PC-3 (cell line): ENCODE measurements at regions not wholly inside any gene's neighbourhood (a gene's known extent, or its start where the extent isn't known, plus 50 kb on each side); places are given as distances from the start of the nearest gene placed in this dataset.

Experiments
- ATAC-seq: fragments of 200-7000 bp; cut with Tn5 transposase; 2 replicates; pipeline ENCODE4 v1.9.1; 2020; ENCODE audit warnings: mild to moderate bottlenecking, moderate library complexity
- BruUV-seq: library from RNA; stranded (reverse); fragments of 400-500 nt; replicated peaks from 2 replicates; lab custom pipeline; 2021; lab: Mats Ljungman, UMichigan
- CTCF ChIA-PET: fragments of 300-600 bp; sonication (Branson Sonifier 250); formaldehyde crosslinking; loops from one replicate; lab custom pipeline; 2022; ENCODE audit warnings: antibody characterized with exemption; lab: Charles Lee
- POLR2A ChIA-PET: fragments of 300-600 bp; sonication (Branson Sonifier 250); formaldehyde crosslinking; loops from one replicate; lab custom pipeline; 2022; ENCODE audit warnings: antibody characterized with exemption; ENCODE audit not compliant: unreplicated experiment; lab: Charles Lee
- DNase-seq: peaks from one replicate; pipeline ENCODE4 v3.0.0-alpha.2; 2015
- H2AFZ ChIP-seq: fragments of 300-600 bp; sonication (generic); 2 replicates; pipeline ENCODE4 v1.6.0; 2016; ENCODE audit warnings: antibody characterized with exemption, low read length
- H3F3A ChIP-seq: fragments of 300-600 bp; sonication (generic); one replicate; pipeline ENCODE4 v1.6.0; 2017; ENCODE audit warnings: antibody characterized with exemption, low read length, control low read depth, mild to moderate bottlenecking; ENCODE audit not compliant: unreplicated experiment
- H3K27ac ChIP-seq: fragments of 300-600 bp; sonication (generic); 2 replicates; pipeline ENCODE4 v1.5.1; 2016; ENCODE audit warnings: mild to moderate bottlenecking, low read length
- H3K27me3 ChIP-seq: fragments of 300-600 bp; sonication (generic); 2 replicates; pipeline ENCODE4 v1.6.1; 2016; ENCODE audit warnings: low read length, mixed read lengths
- H3K36me3 ChIP-seq: fragments of 300-600 bp; sonication (generic); 2 replicates; pipeline ENCODE4 v1.6.1; 2016; ENCODE audit warnings: low read depth, mixed run types, low read length, mixed read lengths
- H3K4me1 ChIP-seq: fragments of 300-600 bp; sonication (generic); 2 replicates; pipeline ENCODE4 v1.5.1; 2016; ENCODE audit warnings: low read length; ENCODE audit not compliant: insufficient read depth
- H3K4me2 ChIP-seq: fragments of 300-600 bp; sonication (generic); 2 replicates; pipeline ENCODE4 v1.6.0; 2016; ENCODE audit warnings: low read length
- H3K4me3 ChIP-seq: fragments of 300-600 bp; sonication (generic); 2 replicates; pipeline ENCODE4 v1.5.1; 2016; ENCODE audit warnings: mild to moderate bottlenecking, low read length, mixed read lengths
- H3K79me2 ChIP-seq: fragments of 300-600 bp; sonication (generic); 2 replicates; pipeline ENCODE4 v1.6.1; 2017; ENCODE audit warnings: low read length, mixed read lengths
- H3K9ac ChIP-seq: fragments of 300-600 bp; sonication (generic); 2 replicates; pipeline ENCODE4 v1.6.0; 2016; ENCODE audit warnings: mild to moderate bottlenecking, low read length
- H3K9me2 ChIP-seq: fragments of 300-600 bp; sonication (generic); replicated peaks from 2 replicates; pipeline ENCODE4 v1.6.1; 2016; ENCODE audit warnings: mixed run types, low read length, mixed read lengths
- H3K9me3 ChIP-seq: fragments of 300-600 bp; sonication (generic); 2 replicates; pipeline ENCODE4 v1.6.1; 2016; ENCODE audit warnings: low read length, mixed read lengths
- H4K20me1 ChIP-seq: fragments of 300-600 bp; sonication (generic); 2 replicates; pipeline ENCODE4 v1.6.1; 2016; ENCODE audit warnings: low read length, mixed read lengths
- EZH2 ChIP-seq: fragments of 300-600 bp; sonication (generic); IDR thresholded peaks from one replicate; pipeline ENCODE4 v1.6.1; 2017; ENCODE audit warnings: antibody characterized with exemption, mild to moderate bottlenecking, low read length; ENCODE audit not compliant: unreplicated experiment
- EZH2phosphoT487 ChIP-seq: fragments of 300-600 bp; sonication (generic); IDR thresholded peaks from 2 replicates; pipeline ENCODE4 v1.6.1; 2018; ENCODE audit warnings: mild to moderate bottlenecking, antibody characterized with exemption, low read length, borderline replicate concordance
- intact Hi-C: fragments of 100-400 bp; cut with micrococcal nuclease; formaldehyde crosslinking; loops from 2 replicates; pipeline ENCODE4 v1.9.0; 2023
- TF ChIP-seq, protein P1 (sequence below): fragments of 300-600 bp; sonication (generic); conservative IDR thresholded peaks from 2 replicates; pipeline ENCODE4 v1.5.1; 2017; ENCODE audit warnings: antibody characterized with exemption, low read depth, mild to moderate bottlenecking, low read length

GRCh38 chr2:71947809-71948208, 199.9 kb downstream of the CYP26B1 start:
- Histone ChIP-seq H3K4me1 (peaks cover 11% of the 10 kb centered on the region), H3K9me3 (no peaks in the 10 kb centered on the region), H3K9ac (no peak overlapping the region), H2AFZ (no peak overlapping the region), H3K27ac (no peak overlapping the region), H3K36me3 (no peaks in the 10 kb centered on the region), H3K4me2 (no peak overlapping the region), H3K9me2 (no peaks in the 10 kb centered on the region), H3K79me2 (no peaks in the 10 kb centered on the region), H3F3A (no peaks in the 10 kb centered on the region), H3K27me3 (no peaks in the 10 kb centered on the region), H4K20me1 (no peaks in the 10 kb centered on the region), H3K4me3 (no peak overlapping the region)
- ATAC-seq = no peak
- BruUV-seq = no TSS peak
- CTCF ChIA-PET = no interaction called here
- DNase-seq = no peak
- POLR2A ChIA-PET = no interaction called here
- TF ChIP-seq, protein P1, sequence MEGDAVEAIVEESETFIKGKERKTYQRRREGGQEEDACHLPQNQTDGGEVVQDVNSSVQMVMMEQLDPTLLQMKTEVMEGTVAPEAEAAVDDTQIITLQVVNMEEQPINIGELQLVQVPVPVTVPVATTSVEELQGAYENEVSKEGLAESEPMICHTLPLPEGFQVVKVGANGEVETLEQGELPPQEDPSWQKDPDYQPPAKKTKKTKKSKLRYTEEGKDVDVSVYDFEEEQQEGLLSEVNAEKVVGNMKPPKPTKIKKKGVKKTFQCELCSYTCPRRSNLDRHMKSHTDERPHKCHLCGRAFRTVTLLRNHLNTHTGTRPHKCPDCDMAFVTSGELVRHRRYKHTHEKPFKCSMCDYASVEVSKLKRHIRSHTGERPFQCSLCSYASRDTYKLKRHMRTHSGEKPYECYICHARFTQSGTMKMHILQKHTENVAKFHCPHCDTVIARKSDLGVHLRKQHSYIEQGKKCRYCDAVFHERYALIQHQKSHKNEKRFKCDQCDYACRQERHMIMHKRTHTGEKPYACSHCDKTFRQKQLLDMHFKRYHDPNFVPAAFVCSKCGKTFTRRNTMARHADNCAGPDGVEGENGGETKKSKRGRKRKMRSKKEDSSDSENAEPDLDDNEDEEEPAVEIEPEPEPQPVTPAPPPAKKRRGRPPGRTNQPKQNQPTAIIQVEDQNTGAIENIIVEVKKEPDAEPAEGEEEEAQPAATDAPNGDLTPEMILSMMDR = no peak
- TF ChIP-seq EZH2 = no peak
- no peak for TF ChIP-seq EZH2phosphoT487
- intact Hi-C loops = no loop called here

DNA sequence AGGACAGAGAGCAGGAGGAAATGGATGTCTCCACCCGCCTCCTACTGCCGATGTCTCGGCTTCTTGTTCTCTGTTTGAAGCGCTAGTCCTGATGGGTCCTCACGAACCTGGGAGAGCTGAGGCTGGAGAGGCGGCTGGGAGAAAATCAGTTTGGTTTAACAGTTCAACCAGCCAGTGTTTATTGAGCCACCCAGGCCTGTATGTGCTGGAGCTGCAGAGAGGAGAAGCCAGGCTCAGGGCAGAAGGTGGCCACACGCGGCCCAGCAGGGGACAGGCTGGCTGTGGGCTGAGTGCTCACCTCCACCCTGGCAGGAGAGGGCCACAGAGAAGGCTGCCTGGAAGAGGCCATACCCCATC, 202.1 kb downstream of the CYP26B1 start:
- Histone ChIP-seq H3K27me3 (no peaks in the 10 kb centered on the region), H3K79me2 (no peaks in the 10 kb centered on the region), H3K36me3 (no peaks in the 10 kb centered on the region), H3K9me2 (no peaks in the 10 kb centered on the region), H3F3A (no peaks in the 10 kb centered on the region), H3K4me2 (no peak overlapping the region), H3K27ac (no peak overlapping the region), H4K20me1 (no peaks in the 10 kb centered on the region), H2AFZ (no peak overlapping the region), H3K9me3 (no peaks in the 10 kb centered on the region), H3K4me1 (no peaks in the 10 kb centered on the region), H3K4me3 (no peak overlapping the region), H3K9ac (no peak overlapping the region)
- no TSS peak for BruUV-seq
- ChIA-PET CTCF (no interaction called here), POLR2A (no interaction called here)
- intact Hi-C loops = no loop called here
- DNase-seq (no peak), ATAC-seq (no peak)
- TF ChIP-seq, protein P1 = no peak
- no peak for TF ChIP-seq EZH2phosphoT487
- TF ChIP-seq EZH2 = no peak

DNA sequence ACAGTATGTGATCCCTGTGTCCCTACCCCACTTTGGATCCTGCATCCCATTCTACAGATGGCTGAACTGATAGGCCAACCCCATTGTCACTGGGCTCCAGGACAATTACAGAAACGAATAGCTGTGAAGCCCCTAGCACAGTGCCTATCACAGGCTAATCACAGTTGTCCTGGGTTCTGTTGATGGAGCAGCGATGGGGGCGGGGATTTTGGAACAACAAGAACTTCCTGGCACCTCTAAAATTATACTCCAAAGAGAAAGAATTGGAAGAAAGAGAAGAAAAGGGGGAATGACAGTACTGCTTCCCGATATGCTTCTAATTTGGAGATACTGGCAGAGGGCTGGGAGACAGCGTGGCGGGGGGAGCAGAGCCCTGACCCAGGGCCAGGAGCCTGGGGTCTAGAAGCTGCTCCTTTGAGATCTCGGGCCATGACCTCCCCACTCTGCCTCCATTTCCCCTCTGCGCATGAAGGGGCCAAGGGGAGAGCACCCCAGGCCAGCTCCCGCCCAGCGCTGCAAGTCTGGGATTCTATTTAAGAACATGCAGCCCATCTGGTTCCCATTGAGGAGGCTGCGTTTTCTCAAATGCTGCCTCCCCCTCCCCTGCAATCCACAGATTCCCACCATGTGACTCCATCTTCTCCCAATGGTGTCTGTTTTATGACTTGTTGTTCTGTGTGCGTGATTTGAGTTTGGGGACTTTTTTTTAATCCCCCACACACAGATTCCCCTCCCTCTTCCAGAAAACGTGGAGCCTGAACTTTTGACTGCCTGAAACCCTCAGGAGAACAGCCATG, 202.7 kb downstream of the CYP26B1 start:
- Histone ChIP-seq H2AFZ (no peak overlapping the region), H3K4me3 (no peak overlapping the region), H3K9me3 (no peaks in the 10 kb centered on the region), H3K4me1 (no peaks in the 10 kb centered on the region), H3K27ac (no peak overlapping the region), H3K9ac (no peak overlapping the region), H4K20me1 (no peaks in the 10 kb centered on the region), H3K9me2 (no peaks in the 10 kb centered on the region), H3K79me2 (no peaks in the 10 kb centered on the region), H3K27me3 (no peaks in the 10 kb centered on the region), H3K36me3 (no peaks in the 10 kb centered on the region), H3F3A (no peaks in the 10 kb centered on the region), H3K4me2 (no peak overlapping the region)
- CTCF ChIA-PET = no interaction called here
- intact Hi-C loops = no loop called here
- no peak for ATAC-seq
- POLR2A ChIA-PET = no interaction called here
- BruUV-seq = no TSS peak
- no peak for TF ChIP-seq EZH2phosphoT487
- TF ChIP-seq EZH2 = no peak
- TF ChIP-seq, protein P1 = no peak
- DNase-seq = no peak
